Superior temporal gyrus (tissue), 1 donor: ENCODE measurements at regions not wholly inside any gene's neighbourhood (a gene's known extent, or its start where the extent isn't known, plus 50 kb on each side); places are given as distances from the start of the nearest gene placed in this dataset.
"Not testable (repeated sequence)": the region's sequence is repeated elsewhere in the genome, so short reads cannot be mapped to it uniquely, and the experiment has no call there.

Experiments used
- DNase-seq: peaks from one replicate; pipeline ENCODE4 v3.0.0-alpha.2; 2016; ENCODE audit errors: extremely low spot score

GRCh38 chr16:7834771-7835431, 502.3 kb downstream of the RBFOX1 start:
- DNase-seq, result no peak

- DNase-seq, result no peak
Measured at GRCh38 chr16:7820816-7821215, 488.2 kb downstream of the RBFOX1 start.

GRCh38 chr16:7805686-7806396, 473.2 kb downstream of the RBFOX1 start:
- no peak for DNase-seq

GRCh38 chr16:7804635-7805195, 472.1 kb downstream of the RBFOX1 start:
- no peak for DNase-seq

- DNase-seq, result no peak
Measured at GRCh38 chr16:7792346-7792745, 459.7 kb downstream of the RBFOX1 start.

- no peak for DNase-seq
Measured at GRCh38 chr16:7791028-7791590, 458.5 kb downstream of the RBFOX1 start.

- no peak for DNase-seq
Measured at GRCh38 chr16:7775072-7775488, 442.4 kb downstream of the RBFOX1 start.

- no peak for DNase-seq
Measured at GRCh38 chr16:7772722-7773121, 440.1 kb downstream of the RBFOX1 start.

GRCh38 chr16:7769091-7769490, 436.4 kb downstream of the RBFOX1 start:
- not testable (repeated sequence) for DNase-seq

- DNase-seq, result no peak
Measured at GRCh38 chr16:7765079-7765550, 432.5 kb downstream of the RBFOX1 start.

- DNase-seq, result no peak
Measured at GRCh38 chr16:7763111-7763510, 430.5 kb downstream of the RBFOX1 start.
